HG03039 (cell line): ENCODE measurements at regions not wholly inside any gene's neighbourhood (a gene's known extent, or its start where the extent isn't known, plus 50 kb on each side); places are given as distances from the start of the nearest gene placed in this dataset.

Experiments used
- ATAC-seq: cut with Tn5 transposase; IDR thresholded peaks from one replicate; pipeline ENCODE4 v1.9.1; 2021; ENCODE audit warnings: mild to moderate bottlenecking, moderate library complexity; ENCODE audit not compliant: unreplicated experiment

GRCh38 chr7:110326966-110327365 lies 764.0 kb upstream of the LRRN3 start:
- ATAC-seq, result no peak

GRCh38 chr7:110336423-110336822 lies 754.5 kb upstream of the LRRN3 start:
- no peak for ATAC-seq

DNA sequence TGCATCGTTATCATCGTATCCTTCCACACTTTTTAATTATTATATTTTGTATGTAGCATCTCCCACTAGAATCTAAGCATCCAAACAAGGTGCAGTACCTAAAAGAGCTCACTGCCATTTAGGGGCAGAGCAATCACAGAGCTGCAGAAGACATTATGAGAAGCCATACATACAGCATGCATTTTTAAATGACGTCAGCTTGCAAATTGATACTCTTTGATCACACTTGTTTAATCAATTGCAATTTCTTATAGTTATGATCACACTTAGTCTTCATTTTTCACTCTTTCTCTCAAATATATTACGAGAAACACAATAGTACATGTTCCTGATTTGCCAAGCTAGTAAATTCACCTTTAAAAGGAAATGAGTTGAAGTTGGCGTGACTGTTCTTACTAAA lies 753.3 kb upstream of the LRRN3 start:
- no peak for ATAC-seq

DNA sequence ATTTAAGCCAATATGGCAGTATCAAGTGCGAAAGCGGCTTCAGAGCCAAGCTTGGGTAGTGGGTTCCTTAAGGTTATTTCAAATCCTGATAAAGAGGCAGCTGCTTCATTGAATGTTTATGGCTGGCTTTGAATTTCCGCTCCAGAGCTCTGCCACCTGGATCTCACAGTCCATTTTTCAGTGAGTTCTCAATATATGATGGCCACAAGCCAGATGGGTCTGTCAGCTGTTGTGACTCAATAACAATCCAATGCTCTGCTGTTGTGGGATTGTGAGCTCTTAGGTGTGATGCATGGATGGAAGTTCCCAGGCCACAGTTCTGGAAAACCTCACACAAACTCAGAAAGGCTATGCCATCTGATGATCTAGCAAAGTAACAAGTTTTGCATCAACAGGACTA lies 743.8 kb upstream of the LRRN3 start:
- no peak for ATAC-seq

DNA sequence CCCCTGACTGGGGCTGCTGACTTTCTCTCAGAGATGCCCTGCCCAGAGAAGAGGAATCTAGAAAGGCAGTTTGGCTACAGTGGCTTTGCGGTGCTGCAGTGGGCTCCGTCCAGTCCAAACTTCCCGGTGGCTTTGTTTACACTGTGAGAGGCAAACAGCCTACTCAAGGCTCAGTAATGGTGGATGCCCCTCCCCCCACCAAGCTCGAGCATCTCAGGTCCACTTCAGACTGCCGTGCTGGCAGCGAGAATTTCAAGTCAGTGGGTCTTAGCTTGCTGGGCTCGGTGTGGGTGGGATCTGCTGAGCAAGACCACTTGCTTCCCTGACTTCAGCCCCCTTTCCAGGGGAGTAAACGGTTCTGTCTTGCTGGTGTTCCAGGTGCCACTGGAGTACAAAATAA lies 734.5 kb upstream of the LRRN3 start:
- no peak for ATAC-seq

DNA sequence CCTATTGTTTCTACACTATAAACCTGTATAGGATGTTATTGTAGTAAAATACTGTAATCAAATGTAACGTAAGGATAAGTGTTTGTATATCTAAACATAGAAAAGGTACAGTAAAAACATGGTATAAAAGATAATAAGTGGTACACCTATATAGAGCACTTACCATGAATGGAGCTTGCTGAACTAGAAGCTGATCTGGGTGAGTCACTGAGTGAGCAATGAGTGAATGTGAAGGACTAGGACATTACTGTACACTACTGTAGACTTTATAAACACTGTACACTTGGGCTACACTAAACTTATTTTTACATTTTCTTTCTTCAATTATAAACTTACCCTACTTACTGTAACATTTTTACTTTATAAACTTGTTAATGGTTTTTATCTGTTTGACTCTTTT lies 732.9 kb upstream of the LRRN3 start:
- ATAC-seq, result no peak

DNA sequence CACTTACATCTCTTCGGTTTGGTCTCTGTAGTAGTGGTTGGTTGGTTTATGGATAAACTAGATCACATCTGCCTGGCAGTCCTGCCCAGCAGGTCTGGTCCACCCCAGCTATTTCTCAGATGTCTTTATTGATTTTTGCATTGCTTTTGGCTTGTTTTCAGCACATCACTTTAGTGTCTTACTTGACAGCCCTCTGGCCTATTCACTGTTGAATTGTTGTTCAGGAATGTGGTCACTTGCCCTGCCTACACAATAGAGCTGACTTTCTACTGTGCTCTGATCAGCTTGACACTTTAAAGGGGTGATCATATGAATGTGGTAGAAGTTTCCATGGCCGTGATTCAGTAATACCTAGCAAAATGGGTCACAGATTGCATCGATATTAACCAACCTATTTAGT lies 719.2 kb upstream of the LRRN3 start:
- no peak for ATAC-seq

- ATAC-seq, result no peak
Measured at GRCh38 chr7:110372685-110373084, 718.2 kb upstream of the LRRN3 start.

DNA sequence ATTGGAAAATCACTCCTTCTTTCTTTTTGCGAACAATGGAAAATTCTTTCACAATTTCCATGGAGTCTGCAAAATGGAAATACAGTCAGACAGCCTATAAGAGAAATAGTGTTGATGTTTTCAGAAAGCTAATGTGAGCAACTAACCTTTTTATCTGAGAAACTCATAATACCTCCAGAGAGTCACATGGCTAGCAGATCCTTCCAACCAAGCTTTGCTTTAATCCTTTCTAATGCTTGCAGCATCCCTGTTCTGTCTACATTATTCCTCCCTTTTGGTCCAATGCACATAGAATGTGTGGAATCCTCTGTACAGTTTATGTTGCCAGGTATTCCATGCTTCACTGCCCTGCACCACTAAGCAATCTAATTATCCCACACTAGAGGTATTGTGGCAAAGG lies 717.5 kb upstream of the LRRN3 start:
- no peak for ATAC-seq

DNA sequence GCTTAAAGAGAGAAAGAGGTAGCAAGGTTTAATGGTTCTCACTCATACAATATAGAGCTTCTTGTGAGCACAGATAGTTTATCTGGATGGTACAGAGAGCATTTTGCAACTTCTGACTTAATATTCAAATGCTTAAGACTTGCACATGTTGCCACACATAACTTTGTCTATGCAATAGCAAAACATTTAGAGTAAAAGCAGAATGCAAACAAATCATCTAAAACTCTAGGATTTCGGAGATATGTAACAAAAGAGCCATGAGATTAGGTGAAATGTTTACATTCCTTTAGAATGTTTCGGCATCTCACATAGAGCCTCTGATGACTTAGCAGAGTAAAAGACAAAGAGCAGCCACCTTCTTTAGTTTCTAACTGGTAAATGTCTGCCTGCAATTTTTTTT lies 717.1 kb upstream of the LRRN3 start:
- no peak for ATAC-seq

GRCh38 chr7:110375068-110375467 lies 715.9 kb upstream of the LRRN3 start:
- ATAC-seq, result no peak

- no peak for ATAC-seq
Measured at GRCh38 chr7:110382736-110383135, 708.2 kb upstream of the LRRN3 start.

DNA sequence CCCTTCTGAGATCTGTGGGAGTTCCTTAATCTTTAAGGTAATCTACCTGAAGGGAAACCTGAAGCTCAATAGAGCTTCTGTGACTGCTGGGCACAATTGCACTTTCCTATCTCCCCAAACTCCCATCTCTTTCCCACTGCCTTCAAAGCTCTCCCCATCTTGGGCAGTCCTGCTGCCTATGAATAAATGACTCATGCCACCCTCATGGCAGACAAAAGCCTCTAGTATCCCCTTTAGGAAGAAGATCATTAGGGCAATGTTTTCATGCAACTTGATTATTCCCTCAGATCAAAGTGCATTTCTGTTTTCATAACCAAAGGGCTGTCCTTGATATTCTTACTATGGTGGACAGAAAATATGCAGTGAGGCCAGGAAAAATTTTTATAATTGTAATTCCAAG lies 704.9 kb upstream of the LRRN3 start:
- no peak for ATAC-seq

GRCh38 chr7:110386913-110387312 lies 704.0 kb upstream of the LRRN3 start:
- ATAC-seq, result no peak

GRCh38 chr7:110387689-110388088 lies 703.2 kb upstream of the LRRN3 start:
- ATAC-seq, result no peak

GRCh38 chr7:110388457-110388856 lies 702.5 kb upstream of the LRRN3 start:
- ATAC-seq, result no peak

DNA sequence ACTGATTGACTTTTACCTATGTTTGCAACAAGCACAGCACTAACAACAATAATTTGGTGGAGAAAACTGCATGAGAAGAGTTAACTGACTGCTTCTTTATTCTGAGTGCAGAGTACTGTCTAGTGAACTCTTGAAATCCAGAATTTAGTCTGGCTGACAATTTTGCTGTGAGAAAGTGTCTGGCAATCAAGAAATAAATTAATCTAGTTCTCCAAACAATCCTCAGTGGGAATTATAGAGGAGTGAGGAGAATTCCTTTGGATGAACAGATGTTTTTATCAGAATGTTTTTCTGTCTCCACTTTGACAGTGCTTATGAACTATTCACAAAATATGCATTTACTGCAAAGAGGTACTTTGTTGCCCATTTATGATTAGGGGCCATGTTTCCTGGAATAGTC lies 694.9 kb upstream of the LRRN3 start:
- ATAC-seq, result no peak

DNA sequence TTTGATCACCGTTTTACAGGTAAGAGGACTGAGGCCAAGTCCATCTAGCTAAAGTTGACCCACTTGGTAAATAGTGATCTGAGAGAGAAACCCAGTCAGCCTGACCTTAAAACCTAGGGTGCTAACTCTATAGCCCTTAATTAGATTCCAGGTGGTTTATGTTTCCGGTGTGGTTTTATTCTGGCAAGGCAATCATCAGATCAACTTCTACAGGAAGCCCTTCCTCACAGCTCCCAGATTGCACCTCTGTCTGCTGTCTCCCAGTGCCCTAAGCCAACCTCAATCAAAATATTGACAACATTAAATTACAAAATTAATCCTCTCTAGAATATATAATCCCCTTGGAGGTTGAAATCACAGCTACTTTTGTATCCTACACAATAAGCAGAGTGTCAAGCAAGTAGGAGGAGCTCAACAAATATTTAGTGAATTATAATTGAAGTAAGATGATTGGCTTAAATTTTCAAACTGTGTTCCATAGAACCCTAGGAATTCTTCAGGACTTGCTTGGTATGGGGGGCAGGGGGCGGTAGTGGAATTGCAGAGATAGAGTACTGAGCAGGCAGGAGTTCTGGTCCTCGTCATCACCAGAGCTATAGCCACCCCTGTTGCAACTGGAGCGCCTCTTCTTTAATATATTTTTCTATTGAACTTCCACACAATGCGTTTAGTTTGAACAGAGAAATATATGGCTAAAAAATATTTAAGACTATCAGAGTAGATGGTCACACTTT lies 692.8 kb upstream of the LRRN3 start:
- ATAC-seq, result no peak

DNA sequence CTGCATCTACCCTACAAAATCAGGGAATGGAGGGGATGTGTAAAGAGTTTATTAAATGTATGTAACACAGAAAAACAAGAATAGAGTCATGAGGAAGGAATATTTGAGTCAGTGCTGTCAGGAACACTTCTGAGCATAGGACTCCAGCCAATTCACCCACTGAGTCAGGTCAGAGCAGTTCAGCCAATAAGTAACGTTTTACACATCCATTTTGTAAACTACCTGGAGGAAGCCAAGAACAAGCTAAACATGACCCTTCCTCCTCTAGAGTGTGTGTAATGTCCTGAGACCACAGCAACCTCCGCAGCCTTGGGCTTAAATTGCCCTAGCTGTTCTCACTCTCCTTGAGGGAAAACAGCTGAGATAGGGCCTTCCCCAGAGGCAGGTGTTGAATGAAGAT lies 691.5 kb upstream of the LRRN3 start:
- no peak for ATAC-seq

DNA sequence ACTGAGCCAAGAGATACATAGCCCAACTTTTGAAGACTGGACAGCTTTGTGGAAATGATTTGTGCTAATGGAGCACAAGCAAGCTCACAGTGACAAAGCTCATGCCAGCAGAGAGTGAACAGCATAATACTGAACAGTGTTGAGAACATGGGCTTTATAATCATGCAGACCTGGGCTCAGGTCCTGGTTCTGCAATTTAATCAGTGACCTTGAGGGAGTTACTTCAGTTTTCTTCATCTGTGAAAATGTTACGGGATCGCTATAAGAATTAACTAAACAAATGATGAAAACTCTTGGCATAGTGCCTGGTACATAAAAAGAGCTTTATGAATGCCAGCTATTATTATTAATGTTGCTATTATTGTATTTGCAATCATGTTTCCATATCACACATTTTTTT lies 690.5 kb upstream of the LRRN3 start:
- no peak for ATAC-seq

DNA sequence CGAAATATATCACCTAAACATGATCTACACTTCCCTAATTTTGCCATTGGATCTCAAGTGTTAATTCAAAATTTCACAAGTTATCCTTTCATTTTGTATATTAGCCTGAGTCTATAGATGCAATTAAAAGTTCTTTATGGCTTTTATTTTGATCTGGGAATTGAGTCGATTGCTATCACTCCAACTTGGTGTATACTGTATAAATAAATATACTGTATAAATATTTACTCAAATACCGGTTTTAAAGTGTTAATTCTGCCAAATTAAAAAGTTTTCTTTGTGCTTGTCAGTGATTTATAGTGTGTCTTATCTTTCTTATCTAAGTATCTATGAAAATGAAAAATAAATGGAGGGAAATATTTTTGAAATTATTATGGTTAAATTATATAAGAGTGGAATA lies 683.7 kb upstream of the LRRN3 start:
- no peak for ATAC-seq

GRCh38 chr7:110407706-110408105 lies 683.2 kb upstream of the LRRN3 start:
- ATAC-seq, result no peak

DNA sequence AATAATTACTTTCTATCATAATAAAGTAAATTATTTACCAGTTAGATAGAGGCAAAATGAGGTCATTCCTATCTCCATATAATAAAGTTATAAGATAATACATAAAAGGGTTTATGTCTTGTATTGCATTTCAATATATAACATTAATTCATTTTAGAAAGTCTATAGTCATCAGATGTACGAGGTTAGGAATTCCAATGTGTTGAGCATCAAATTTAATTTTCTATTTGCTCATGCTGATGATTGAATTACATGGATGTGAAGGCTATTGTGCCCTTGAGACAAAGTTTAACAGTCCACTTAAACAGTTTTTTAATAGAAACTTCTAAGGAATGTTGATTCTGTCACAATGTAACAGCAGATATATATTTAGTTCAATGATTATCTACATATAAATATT lies 678.3 kb upstream of the LRRN3 start:
- no peak for ATAC-seq
